ENCODE measurements at regions not wholly inside any gene's neighbourhood (a gene's known extent, or its start where the extent isn't known, plus 50 kb on each side); places are given as distances from the start of the nearest gene placed in this dataset.

GRCh38 chr12:124442772-124443445 is 124.5 kb downstream of the NCOR2 start:
- peak; percentile 75 for DNase-seq (ENCODE audit: low read depth)
- no peak overlapping the region for H3K4me3 ChIP-seq (ENCODE audit: low read depth, low read length)
- TF ChIP-seq, protein P1, sequence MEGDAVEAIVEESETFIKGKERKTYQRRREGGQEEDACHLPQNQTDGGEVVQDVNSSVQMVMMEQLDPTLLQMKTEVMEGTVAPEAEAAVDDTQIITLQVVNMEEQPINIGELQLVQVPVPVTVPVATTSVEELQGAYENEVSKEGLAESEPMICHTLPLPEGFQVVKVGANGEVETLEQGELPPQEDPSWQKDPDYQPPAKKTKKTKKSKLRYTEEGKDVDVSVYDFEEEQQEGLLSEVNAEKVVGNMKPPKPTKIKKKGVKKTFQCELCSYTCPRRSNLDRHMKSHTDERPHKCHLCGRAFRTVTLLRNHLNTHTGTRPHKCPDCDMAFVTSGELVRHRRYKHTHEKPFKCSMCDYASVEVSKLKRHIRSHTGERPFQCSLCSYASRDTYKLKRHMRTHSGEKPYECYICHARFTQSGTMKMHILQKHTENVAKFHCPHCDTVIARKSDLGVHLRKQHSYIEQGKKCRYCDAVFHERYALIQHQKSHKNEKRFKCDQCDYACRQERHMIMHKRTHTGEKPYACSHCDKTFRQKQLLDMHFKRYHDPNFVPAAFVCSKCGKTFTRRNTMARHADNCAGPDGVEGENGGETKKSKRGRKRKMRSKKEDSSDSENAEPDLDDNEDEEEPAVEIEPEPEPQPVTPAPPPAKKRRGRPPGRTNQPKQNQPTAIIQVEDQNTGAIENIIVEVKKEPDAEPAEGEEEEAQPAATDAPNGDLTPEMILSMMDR (IDR thresholded peaks at IDR 0.05; ENCODE audit: insufficient read depth, low read length) = no peak

DNA sequence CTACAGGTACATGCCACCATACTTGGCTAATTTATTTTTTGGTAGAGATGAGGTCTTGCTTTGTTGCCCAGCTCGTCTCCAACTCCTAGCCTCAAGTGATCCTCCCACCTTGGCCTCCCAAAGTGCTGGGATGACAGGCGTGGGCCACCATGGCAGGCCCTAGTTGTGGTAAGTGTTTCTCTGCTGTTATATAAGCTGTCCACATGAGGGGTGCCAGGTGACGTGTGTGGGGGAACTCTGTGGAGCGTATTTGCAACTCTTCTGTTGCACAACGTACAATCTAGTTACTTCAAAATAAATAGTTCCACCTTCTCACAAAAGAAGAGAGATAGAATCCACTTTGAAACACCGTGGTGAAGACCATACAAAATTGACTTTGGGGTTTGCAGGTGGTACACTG is 125.1 kb downstream of the NCOR2 start:
- TF ChIP-seq, protein P1 (IDR thresholded peaks at IDR 0.05; ENCODE audit: insufficient read depth, low read length) = no peak
- no peak for DNase-seq (ENCODE audit: low read depth)

DNA sequence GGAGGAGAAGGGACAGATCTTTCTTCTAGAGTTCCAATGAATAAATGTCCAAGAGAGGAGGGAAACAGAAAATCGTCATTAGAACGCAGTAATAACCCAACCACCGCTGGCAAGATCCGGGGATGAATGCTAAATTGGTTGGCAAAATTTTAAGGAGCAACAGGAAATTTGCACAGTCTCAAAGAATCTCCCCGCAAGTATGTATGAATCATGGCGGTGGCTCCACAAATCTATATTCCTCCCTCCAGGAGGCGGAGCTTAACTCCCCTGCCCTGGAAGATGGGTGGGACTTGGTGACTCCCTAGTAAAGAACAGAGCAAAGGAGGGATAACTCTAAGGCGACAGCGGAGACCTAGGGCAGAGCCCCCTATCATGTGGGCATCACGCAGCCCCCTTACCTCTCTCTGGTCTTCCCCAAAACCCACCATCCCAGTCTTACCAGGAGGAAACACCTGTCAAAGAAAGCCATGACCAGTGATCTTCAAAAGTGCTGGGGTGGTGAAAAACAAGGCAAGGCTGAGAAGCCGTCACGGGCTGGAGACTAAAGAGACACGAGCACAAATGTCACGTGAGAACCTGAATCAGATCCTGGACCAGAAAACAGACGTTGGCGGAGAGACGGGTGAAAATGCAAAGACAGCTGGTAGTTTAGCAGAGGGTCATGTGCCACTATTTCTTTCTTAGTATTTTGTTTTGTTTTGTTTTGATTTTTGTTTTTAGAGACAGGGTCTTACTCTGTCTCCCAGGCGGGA is 125.8 kb downstream of the NCOR2 start:
- no peak overlapping the region for H3K4me3 ChIP-seq (ENCODE audit: low read depth, low read length)
- peak; percentile 95 for DNase-seq (ENCODE audit: low read depth)
- TF ChIP-seq, protein P1 (IDR thresholded peaks at IDR 0.05; ENCODE audit: insufficient read depth, low read length) = no peak

More for the DNA sequence above, 125.1 kb downstream of the NCOR2 start:
- no peak overlapping the region for H3K4me3 ChIP-seq (ENCODE audit: low read depth, low read length)

GRCh38 chr12:124440841-124441381 is 126.5 kb downstream of the NCOR2 start:
- H3K4me3 ChIP-seq (ENCODE audit: low read depth, low read length) = peak overlapping the region; percentile 13
- TF ChIP-seq, protein P1 (IDR thresholded peaks at IDR 0.05; ENCODE audit: insufficient read depth, low read length) = no peak
- DNase-seq (ENCODE audit: low read depth) = no peak

GRCh38 chr12:124440031-124440626 is 127.3 kb downstream of the NCOR2 start:
- no peak overlapping the region for H3K4me3 ChIP-seq (ENCODE audit: low read depth, low read length)
- TF ChIP-seq, protein P1 (IDR thresholded peaks at IDR 0.05; ENCODE audit: insufficient read depth, low read length) = no peak
- no peak for DNase-seq (ENCODE audit: low read depth)

- no peak overlapping the region for H3K4me3 ChIP-seq (ENCODE audit: low read depth, low read length)
- DNase-seq (ENCODE audit: low read depth) = no peak
- TF ChIP-seq, protein P1 (IDR thresholded peaks at IDR 0.05; ENCODE audit: insufficient read depth, low read length) = no peak
These were observed 128.9 kb downstream of the NCOR2 start for GRCh38 chr12:124438437-124439056.
